Panc1 (cell line): ENCODE measurements at regions not wholly inside any gene's neighbourhood (a gene's known extent, or its start where the extent isn't known, plus 50 kb on each side); places are given as distances from the start of the nearest gene placed in this dataset.

Experiments used
- ATAC-seq: fragments of 200-7000 bp; cut with Tn5 transposase; 2 replicates; pipeline ENCODE4 v1.9.1; 2020; ENCODE audit warnings: mild to moderate bottlenecking, moderate library complexity
- BruUV-seq: library from RNA; stranded (reverse); fragments of 400-500 nt; replicated peaks from 2 replicates; lab custom pipeline; 2021; lab: Mats Ljungman, UMichigan
- CTCF ChIA-PET: fragments of 300-600 bp; sonication (Branson Sonifier 250); formaldehyde crosslinking; loops from one replicate; lab custom pipeline; 2022; ENCODE audit warnings: antibody characterized with exemption; lab: Charles Lee
- POLR2A ChIA-PET: fragments of 300-600 bp; sonication (Branson Sonifier 250); formaldehyde crosslinking; loops from one replicate; lab custom pipeline; 2022; ENCODE audit warnings: antibody characterized with exemption; lab: Charles Lee
- DNase-seq: peaks from one replicate; pipeline ENCODE4 v3.0.0-alpha.2; 2010; ENCODE audit warnings: low read depth, low spot score
- H3K27ac ChIP-seq: 2 replicates; pipeline ENCODE4 v1.5.1; 2011; ENCODE audit warnings: mild to moderate bottlenecking, low read length, inconsistent platforms
- H3K27me3 ChIP-seq: fragments of 200-500 bp; sonication (Bioruptor generic); 2 replicates; pipeline ENCODE4 v1.6.0; 2014; ENCODE audit warnings: low read length, inconsistent platforms; ENCODE audit not compliant: control insufficient read depth, insufficient read depth
- H3K36me3 ChIP-seq: fragments of 200-500 bp; sonication (Bioruptor generic); 2 replicates; pipeline ENCODE4 v1.5.1; 2014; ENCODE audit warnings: inconsistent platforms, mild to moderate bottlenecking, low read length, moderate library complexity; ENCODE audit not compliant: control insufficient read depth, insufficient read depth
- H3K4me1 ChIP-seq: 2 replicates; pipeline ENCODE4 v1.5.1; 2011; ENCODE audit warnings: inconsistent platforms, mild to moderate bottlenecking, low read length, moderate library complexity; ENCODE audit not compliant: control insufficient read depth, insufficient read depth
- H3K4me3 ChIP-seq, 2 experiments: 2 replicates each; pipeline ENCODE4 v1.5.1; 2011 to 2012; ENCODE audit warnings: low read depth in 2 of 2, low read length in 2 of 2, mild to moderate bottlenecking in 2 of 2, inconsistent platforms in 1 of 2, moderate library complexity in 1 of 2
- H3K9me3 ChIP-seq: fragments of 200-500 bp; sonication (Bioruptor generic); 2 replicates; pipeline ENCODE4 v1.5.1; 2014; ENCODE audit warnings: low read depth, mild to moderate bottlenecking, inconsistent platforms, low read length, moderate library complexity; ENCODE audit not compliant: control insufficient read depth, insufficient read depth
- POLR2AphosphoS5 ChIP-seq: IDR thresholded peaks from 2 replicates; pipeline ENCODE4 v1.6.1; 2012; ENCODE audit warnings: mild to moderate bottlenecking, low read depth, low read length, moderate library complexity
- SIN3A ChIP-seq: IDR thresholded peaks from 2 replicates; pipeline ENCODE4 v1.6.1; 2012; ENCODE audit warnings: low read depth, mild to moderate bottlenecking, low read length, moderate library complexity, borderline replicate concordance; ENCODE audit not compliant: insufficient read depth
- TCF7L2 ChIP-seq: IDR thresholded peaks from 2 replicates; pipeline ENCODE4 v1.6.1; 2011; ENCODE audit warnings: mild to moderate bottlenecking, low read depth, low read length, inconsistent platforms
- in situ Hi-C: cut with HindIII; loops from 2 replicates; pipeline ENCODE4 v1.10.0; 2016; ENCODE audit warnings: low sequenced_read_pairs, low pct_unique_long_range_greater_than_20kb
- intact Hi-C: fragments of 100-400 bp; cut with micrococcal nuclease; formaldehyde crosslinking; loops from one replicate; pipeline ENCODE4 v1.10.0; 2022; ENCODE audit not compliant: unreplicated experiment
- TF ChIP-seq, protein P1 (sequence below), 2 experiments: IDR thresholded peaks; 2 replicates each; pipeline ENCODE4 v1.6.1; 2011 to 2012; ENCODE audit warnings: low read depth in 2 of 2, control low read depth in 1 of 2, low read length in 1 of 2, mild to moderate bottlenecking in 1 of 2, moderate library complexity in 1 of 2; ENCODE audit not compliant: insufficient read depth in 1 of 2
- TF ChIP-seq, protein P2 (sequence below): fragments of 450-650 bp; IDR thresholded peaks from 2 replicates; pipeline ENCODE4 v1.5.1; 2017; ENCODE audit warnings: mild to moderate bottlenecking

DNA sequence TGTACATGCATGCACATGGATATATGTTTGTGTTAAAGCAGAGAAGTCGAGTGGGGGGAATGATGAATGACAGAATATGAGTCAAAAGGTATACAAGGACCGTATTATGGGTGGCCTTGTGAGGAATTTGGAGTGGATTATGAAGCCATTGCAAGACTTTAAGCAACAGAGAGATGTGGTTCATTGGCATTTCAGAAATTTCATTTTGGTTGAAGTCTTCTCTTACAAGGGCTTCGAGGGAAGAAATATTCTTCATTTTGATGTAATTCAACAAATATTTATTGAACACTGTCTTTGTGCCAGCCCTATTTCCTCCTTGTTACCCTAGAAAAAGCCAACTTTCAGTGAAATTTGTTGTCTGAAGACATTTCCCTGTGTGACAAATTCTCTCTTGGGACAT is 83.9 kb upstream of the SLCO6A1 start:
- no peak overlapping the region for H3K4me3 ChIP-seq
- no peak for ATAC-seq
- H3K9me3 ChIP-seq: no peaks in the 10 kb centered on the region
- POLR2A ChIA-PET: no interaction called here
- H3K36me3 ChIP-seq: no peaks in the 10 kb centered on the region
- intact Hi-C loops: loop anchor here (1.0 to 10.0 kb wide), 3 partner anchors 459 to 640 kb away; no protein-coding TSS in a partner anchor
- CTCF ChIA-PET: no interaction called here
- no peaks in the 10 kb centered on the region for H3K27me3 ChIP-seq
- no peak for DNase-seq
- BruUV-seq: no TSS peak
- no peaks in the 10 kb centered on the region for H3K4me1 ChIP-seq
- no peak overlapping the region for H3K27ac ChIP-seq
- TF ChIP-seq TCF7L2 (no peak), POLR2AphosphoS5 (no peak), SIN3A (no peak)
- TF ChIP-seq, protein P1, sequence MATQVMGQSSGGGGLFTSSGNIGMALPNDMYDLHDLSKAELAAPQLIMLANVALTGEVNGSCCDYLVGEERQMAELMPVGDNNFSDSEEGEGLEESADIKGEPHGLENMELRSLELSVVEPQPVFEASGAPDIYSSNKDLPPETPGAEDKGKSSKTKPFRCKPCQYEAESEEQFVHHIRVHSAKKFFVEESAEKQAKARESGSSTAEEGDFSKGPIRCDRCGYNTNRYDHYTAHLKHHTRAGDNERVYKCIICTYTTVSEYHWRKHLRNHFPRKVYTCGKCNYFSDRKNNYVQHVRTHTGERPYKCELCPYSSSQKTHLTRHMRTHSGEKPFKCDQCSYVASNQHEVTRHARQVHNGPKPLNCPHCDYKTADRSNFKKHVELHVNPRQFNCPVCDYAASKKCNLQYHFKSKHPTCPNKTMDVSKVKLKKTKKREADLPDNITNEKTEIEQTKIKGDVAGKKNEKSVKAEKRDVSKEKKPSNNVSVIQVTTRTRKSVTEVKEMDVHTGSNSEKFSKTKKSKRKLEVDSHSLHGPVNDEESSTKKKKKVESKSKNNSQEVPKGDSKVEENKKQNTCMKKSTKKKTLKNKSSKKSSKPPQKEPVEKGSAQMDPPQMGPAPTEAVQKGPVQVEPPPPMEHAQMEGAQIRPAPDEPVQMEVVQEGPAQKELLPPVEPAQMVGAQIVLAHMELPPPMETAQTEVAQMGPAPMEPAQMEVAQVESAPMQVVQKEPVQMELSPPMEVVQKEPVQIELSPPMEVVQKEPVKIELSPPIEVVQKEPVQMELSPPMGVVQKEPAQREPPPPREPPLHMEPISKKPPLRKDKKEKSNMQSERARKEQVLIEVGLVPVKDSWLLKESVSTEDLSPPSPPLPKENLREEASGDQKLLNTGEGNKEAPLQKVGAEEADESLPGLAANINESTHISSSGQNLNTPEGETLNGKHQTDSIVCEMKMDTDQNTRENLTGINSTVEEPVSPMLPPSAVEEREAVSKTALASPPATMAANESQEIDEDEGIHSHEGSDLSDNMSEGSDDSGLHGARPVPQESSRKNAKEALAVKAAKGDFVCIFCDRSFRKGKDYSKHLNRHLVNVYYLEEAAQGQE (IDR thresholded peaks at IDR 0.05; ENCODE audit: insufficient read depth in 1 of 2, low read depth in 2 of 2, low read length in 1 of 2): no peak
- TF ChIP-seq, protein P2, sequence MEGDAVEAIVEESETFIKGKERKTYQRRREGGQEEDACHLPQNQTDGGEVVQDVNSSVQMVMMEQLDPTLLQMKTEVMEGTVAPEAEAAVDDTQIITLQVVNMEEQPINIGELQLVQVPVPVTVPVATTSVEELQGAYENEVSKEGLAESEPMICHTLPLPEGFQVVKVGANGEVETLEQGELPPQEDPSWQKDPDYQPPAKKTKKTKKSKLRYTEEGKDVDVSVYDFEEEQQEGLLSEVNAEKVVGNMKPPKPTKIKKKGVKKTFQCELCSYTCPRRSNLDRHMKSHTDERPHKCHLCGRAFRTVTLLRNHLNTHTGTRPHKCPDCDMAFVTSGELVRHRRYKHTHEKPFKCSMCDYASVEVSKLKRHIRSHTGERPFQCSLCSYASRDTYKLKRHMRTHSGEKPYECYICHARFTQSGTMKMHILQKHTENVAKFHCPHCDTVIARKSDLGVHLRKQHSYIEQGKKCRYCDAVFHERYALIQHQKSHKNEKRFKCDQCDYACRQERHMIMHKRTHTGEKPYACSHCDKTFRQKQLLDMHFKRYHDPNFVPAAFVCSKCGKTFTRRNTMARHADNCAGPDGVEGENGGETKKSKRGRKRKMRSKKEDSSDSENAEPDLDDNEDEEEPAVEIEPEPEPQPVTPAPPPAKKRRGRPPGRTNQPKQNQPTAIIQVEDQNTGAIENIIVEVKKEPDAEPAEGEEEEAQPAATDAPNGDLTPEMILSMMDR: no peak
- in situ Hi-C loops: no loop called here

DNA sequence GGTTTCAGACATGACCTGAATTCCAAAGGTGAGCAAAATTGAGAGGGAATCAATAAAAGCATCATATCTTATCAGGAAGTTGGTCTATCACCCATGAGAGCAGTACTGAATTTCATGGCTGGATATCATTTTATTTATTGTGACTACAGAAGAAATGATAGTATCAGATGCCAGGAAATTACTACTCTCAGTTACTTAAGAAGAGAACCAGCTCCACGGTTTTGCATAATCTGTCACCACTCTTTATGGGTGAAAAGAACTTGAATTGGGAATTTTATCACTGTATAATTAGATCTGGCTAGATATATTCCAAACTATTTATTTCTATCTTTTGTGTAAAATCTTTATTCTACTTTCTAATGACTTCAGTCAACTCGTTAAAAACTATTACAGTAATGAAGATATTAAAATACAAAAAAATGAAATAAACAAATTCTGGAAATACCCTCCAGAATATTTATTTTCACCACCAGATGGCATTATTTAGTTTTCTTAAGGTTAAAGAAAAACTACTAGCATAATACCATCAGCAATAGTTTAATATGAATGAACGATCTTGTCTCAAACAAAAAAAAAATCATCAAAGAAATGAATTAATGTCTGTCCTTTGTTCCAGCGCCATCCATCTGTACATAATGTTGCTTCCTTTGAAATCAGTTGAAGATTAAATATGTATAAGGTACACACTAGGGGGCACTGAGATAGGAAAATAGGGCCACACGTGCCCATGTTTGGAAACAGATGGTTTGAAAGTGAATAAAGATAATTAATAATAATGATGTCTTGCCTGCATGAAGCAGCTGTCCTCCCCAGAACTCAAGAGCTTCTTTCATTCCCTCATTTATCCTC is 84.7 kb upstream of the SLCO6A1 start:
- BruUV-seq: no TSS peak
- no peaks in the 10 kb centered on the region for H3K27me3 ChIP-seq
- no peak for ATAC-seq
- no peaks in the 10 kb centered on the region for H3K9me3 ChIP-seq
- no peaks in the 10 kb centered on the region for H3K4me1 ChIP-seq
- CTCF ChIA-PET: interaction anchor here (0.7 kb wide), 1 partner anchor 41 kb away, joined by 4 read pairs; no protein-coding TSS in a partner anchor
- intact Hi-C loops: loop anchor here (1.0 to 10.0 kb wide), 3 partner anchors 458 to 639 kb away; no protein-coding TSS in a partner anchor
- no peaks in the 10 kb centered on the region for H3K36me3 ChIP-seq
- H3K4me3 ChIP-seq: no peak overlapping the region
- POLR2A ChIA-PET: no interaction called here
- TF ChIP-seq, protein P2: peak; percentile 45; the same call in 1 of the 2 replicates
- TF ChIP-seq, protein P1 (IDR thresholded peaks at IDR 0.05; ENCODE audit: insufficient read depth in 1 of 2, low read depth in 2 of 2, low read length in 1 of 2): no peak
- TF ChIP-seq TCF7L2: no peak
- DNase-seq: no peak
- no peak overlapping the region for H3K27ac ChIP-seq
- in situ Hi-C loops: no loop called here
